T-helper 1 cell (primary cell): ENCODE measurements at regions not wholly inside any gene's neighbourhood (a gene's known extent, or its start where the extent isn't known, plus 50 kb on each side); places are given as distances from the start of the nearest gene placed in this dataset.

Source experiments
- DNase-seq, 5 donors: peaks; one replicate each; pipeline ENCODE4 v3.0.0-alpha.2; 2012 to 2020

- no peak for DNase-seq
Observed at GRCh38 chr2:172658945-172659344, 76.7 kb upstream of the RAPGEF4 start.

DNA sequence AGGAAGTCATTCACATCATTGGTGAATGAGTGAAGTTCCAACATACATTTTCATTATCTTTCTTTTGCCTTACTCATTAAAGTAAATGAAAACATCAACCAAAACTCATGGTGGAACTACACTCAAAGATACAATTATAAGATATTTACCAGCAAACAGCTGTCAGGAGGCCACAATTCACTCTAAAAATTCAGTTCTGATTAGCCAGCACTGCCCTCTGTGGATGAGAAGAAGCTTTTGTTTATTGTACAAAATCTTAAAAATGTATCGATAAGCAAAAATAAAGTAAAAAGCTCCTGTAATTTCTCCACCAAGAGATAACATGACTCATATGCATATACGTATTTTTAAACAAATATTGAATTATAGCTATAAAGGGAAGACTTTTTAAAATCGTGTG lies 73.5 kb upstream of the RAPGEF4 start:
- DNase-seq, result no peak

DNA sequence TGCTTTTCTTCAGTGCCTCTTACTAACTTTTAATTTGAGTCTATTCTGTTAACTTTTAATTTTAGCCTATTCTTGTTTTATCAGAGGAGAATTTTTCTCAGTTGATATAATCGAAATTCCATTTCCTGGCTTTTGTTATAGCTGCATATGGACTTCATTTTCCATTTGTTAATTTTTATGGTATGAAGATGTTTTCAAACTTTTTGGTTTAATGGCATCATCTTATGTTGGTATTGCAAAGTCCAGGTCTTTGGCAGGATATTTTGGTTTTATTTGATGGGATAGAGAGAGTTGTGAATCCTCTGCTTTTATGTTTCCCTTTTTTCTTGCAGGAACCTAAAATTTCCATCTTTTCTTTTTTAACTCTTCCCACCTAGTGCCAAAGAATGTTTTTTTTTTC lies 70.9 kb upstream of the RAPGEF4 start:
- no peak for DNase-seq

DNA sequence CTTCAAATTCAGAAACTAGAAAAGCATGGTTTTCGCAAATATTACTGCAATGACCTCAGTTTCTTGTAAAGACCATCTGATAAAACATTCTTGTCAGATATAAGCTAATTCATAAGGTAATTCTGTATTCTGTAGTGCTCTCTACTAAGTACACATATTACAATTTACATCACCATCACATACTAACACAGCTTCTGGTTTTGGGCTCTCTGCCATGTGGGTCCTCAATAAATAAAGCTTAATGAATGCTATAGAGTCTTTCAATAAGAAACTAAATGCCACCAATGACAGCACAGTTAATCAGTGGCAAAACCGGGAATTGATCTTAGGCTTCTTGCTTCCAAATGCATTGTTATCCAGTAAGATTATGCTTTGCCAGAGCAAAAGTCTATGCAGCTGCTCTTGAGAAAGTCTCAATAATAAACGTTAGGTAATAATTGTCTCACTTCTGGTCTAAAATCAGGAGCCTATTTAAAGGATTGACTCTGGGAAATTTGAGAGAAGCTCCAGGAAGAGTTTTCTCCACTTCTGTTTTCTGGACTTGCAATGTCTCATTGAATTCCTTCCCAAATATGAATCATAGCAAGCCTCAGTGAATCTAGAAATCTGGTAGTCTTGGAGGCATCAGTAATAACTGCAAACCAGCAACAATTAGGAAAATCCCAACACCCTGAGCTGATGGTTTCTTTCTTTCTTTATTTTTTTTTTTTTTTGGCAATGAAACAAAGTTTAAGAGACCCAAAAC lies 67.9 kb upstream of the RAPGEF4 start:
- no peak for DNase-seq

- no peak for DNase-seq
Observed at GRCh38 chr2:172671501-172671900, 64.1 kb upstream of the RAPGEF4 start.

DNA sequence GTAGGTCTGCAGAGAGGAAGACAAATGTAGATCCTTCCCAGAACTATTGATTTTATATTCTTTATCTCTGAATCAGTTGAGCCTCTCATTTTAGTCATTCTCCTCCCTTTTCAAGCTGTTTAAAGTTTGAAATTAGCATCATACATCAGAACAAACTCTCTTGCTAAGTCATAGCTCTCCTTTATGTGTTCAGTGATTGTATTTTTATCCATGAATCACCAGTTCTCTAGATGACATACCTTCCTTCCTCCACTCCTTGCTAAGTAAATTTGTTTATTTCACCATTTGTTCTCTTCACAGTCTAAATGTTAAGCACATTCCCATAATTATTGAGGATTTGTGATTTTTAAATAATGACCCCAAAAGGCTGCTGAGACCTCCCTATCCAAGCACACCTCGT lies 63.5 kb upstream of the RAPGEF4 start:
- no peak for DNase-seq

GRCh38 chr2:172673056-172673683 lies 62.5 kb upstream of the RAPGEF4 start:
- no peak for DNase-seq

GRCh38 chr2:172674034-172674967 lies 61.3 kb upstream of the RAPGEF4 start:
- DNase-seq, result peak in 1 of 5 donors; percentile 14

GRCh38 chr2:172674968-172675303 lies 60.7 kb upstream of the RAPGEF4 start:
- no peak for DNase-seq

- DNase-seq, result no peak
Observed at GRCh38 chr2:172677363-172677762, 58.3 kb upstream of the RAPGEF4 start.

DNA sequence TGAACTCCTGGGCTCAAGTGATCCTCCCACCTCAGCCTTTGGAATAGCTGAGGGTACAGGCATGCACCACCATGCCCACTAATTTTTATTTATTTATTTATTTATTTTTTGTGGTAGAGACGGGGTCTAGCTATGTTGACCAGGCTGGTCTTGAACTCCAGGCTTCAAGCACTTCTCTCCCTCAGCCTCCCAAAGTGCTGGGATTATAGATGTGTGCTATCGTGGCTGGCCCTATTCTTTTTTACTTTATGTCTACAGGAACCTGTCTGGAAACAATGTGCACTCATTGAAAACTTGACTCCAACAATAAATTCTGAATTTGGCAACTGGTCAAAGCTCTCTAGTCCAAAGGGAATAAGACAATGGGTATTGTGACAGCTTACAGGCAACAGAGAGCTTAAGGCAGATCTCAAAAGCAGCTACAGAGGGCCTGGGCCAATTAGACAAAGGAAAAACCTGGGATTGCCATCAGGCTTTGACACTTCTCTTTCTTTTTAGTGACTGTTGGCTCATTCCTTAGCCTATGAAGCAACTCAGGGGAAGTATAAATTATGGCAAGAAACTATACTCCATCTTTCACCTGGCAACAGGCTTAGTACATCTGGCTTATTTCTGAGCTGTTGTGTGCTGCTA lies 55.1 kb upstream of the RAPGEF4 start:
- no peak for DNase-seq

DNA sequence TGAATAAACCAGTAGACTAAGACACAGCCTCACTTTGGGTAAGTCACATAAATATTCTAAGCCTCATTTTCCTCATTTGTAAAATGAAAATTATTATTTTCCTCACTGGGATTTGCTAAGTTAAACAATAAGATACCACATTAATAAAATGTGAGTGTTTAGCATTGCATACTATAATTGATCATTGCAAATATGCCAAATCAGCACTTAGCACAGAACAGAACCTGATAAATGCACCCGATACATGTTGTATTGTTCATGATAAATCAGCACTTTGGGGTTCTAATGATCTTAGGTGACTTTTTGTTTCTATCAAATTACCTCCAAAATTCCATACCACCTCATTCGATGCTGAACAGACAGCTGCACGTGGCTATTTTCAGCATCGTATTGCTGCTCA lies 50.2 kb upstream of the RAPGEF4 start:
- no peak for DNase-seq
